ENCODE measurements at regions not wholly inside any gene's neighbourhood (a gene's known extent, or its start where the extent isn't known, plus 50 kb on each side); places are given as distances from the start of the nearest gene placed in this dataset.
A peak's percentile ranks its signal among the peaks of the same experiment; 100 is the strongest.

DNA sequence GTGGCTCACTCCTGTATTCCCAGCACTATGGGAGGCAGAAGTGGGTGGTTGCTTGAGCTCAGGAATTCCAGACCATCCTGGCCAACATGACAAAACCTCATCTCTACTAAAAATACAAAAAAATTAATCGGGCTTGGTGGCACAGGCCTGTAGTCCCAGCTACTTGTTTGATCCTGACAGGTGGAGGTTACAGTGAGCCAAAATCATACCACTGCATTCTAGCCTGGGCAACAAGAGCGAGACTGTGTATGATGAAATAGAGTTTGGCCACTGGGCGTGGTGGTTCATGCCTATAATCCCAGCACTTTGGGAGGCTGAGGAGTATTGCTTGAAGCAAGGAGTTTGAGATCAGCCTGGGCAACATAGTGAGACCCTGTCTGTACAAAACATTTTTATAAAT lies 173.3 kb downstream of the TANC2 start:
- DNase-seq (ENCODE audit: low read depth in 1 of 2, low spot score in 1 of 2): no peak
- Histone ChIP-seq H3K27ac (no peak overlapping the region), H3K27me3 (no peaks in the 10 kb centered on the region), H3K4me1 (ENCODE audit: low read depth) (peaks cover 11% of the 10 kb centered on the region), H3K9me3 (ENCODE audit: low read depth) (no peaks in the 10 kb centered on the region), H3K4me3 (no peak overlapping the region), H3K36me3 (no peaks in the 10 kb centered on the region)
- TF ChIP-seq, protein P1, sequence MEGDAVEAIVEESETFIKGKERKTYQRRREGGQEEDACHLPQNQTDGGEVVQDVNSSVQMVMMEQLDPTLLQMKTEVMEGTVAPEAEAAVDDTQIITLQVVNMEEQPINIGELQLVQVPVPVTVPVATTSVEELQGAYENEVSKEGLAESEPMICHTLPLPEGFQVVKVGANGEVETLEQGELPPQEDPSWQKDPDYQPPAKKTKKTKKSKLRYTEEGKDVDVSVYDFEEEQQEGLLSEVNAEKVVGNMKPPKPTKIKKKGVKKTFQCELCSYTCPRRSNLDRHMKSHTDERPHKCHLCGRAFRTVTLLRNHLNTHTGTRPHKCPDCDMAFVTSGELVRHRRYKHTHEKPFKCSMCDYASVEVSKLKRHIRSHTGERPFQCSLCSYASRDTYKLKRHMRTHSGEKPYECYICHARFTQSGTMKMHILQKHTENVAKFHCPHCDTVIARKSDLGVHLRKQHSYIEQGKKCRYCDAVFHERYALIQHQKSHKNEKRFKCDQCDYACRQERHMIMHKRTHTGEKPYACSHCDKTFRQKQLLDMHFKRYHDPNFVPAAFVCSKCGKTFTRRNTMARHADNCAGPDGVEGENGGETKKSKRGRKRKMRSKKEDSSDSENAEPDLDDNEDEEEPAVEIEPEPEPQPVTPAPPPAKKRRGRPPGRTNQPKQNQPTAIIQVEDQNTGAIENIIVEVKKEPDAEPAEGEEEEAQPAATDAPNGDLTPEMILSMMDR (IDR thresholded peaks at IDR 0.05; ENCODE audit: low read depth, low read length): no peak

DNA sequence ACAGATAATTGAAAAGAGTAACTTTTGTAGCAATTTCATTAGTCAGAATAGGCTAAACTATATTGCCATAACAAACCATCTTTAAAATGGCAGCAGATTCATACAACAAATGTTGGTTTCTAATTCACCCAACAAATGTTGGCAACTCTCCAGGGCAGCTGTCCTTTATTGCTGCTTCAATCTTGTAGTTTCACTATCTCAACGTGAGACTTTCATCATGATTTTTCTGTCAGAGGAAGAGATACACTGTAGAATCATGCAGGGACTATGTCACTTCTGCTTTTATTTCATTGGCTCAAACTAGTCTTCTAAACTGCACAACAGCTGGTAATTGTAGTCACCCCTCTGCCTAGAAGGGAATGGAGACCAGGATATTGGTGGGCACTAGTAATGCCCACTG lies 174.2 kb downstream of the TANC2 start:
- DNase-seq (ENCODE audit: low read depth in 1 of 2, low spot score in 1 of 2): peak in 1 of 2 donors; percentile 39
- Histone ChIP-seq H3K9me3 (ENCODE audit: low read depth) (no peaks in the 10 kb centered on the region), H3K4me3 (no peak overlapping the region), H3K36me3 (no peaks in the 10 kb centered on the region), H3K27ac (no peak overlapping the region), H3K27me3 (no peaks in the 10 kb centered on the region), H3K4me1 (ENCODE audit: low read depth) (peaks cover 11% of the 10 kb centered on the region)
- TF ChIP-seq, protein P1 (IDR thresholded peaks at IDR 0.05; ENCODE audit: low read depth, low read length): no peak

DNA sequence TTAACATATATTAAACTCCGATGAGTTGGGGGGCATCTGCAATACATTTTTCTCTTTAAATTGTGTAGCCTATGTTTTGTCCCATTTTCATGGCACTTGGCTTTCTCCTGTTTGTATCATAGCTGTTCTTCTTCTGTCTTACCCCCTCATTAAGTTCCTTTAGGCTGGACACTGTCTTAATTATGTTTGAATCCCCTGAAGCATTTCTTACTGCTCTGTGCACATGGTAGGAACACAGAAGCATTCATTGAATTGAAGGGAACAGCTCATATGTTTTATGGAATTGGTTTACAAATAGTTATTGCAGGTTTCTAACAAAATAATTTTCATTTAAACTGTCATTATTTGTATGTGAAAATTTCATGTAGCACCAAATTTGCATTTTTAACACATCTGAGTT lies 176.8 kb downstream of the TANC2 start:
- Histone ChIP-seq H3K9me3 (ENCODE audit: low read depth) (no peaks in the 10 kb centered on the region), H3K27me3 (no peaks in the 10 kb centered on the region), H3K36me3 (no peaks in the 10 kb centered on the region), H3K4me3 (no peak overlapping the region), H3K27ac (no peak overlapping the region), H3K4me1 (ENCODE audit: low read depth) (no peaks in the 10 kb centered on the region)
- no peak for DNase-seq (ENCODE audit: low read depth in 1 of 2, low spot score in 1 of 2)
- TF ChIP-seq, protein P1 (IDR thresholded peaks at IDR 0.05; ENCODE audit: low read depth, low read length): no peak

DNA sequence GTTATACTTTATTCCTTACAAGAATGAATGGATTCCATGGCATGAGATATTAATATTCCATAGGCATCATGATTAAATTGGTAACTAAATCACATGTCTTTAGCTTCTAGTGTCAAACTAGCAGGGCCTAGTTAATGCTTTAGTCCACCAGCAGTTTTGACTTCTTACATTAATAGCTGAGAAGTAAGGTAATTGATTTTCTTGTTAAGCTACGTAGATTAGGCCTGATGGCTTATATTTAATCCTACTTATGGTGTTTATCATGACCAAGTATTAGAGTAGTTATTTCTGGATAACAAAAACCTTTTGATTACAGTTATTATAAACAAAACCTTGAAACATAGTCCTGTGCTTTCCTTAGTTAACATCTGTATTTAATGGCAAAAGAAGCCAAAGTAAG lies 184.5 kb downstream of the TANC2 start:
- H3K9me3 ChIP-seq (ENCODE audit: low read depth): no peaks in the 10 kb centered on the region
- peaks cover 48% of the 10 kb centered on the region for H3K4me1 ChIP-seq (ENCODE audit: low read depth)
- no peaks in the 10 kb centered on the region for H3K36me3 ChIP-seq
- no peaks in the 10 kb centered on the region for H3K27me3 ChIP-seq
- TF ChIP-seq, protein P1 (IDR thresholded peaks at IDR 0.05; ENCODE audit: low read depth, low read length): no peak
- H3K27ac ChIP-seq: peak overlapping the region; percentile 87
- no peak for DNase-seq (ENCODE audit: low read depth in 1 of 2, low spot score in 1 of 2)
- no peak overlapping the region for H3K4me3 ChIP-seq

DNA sequence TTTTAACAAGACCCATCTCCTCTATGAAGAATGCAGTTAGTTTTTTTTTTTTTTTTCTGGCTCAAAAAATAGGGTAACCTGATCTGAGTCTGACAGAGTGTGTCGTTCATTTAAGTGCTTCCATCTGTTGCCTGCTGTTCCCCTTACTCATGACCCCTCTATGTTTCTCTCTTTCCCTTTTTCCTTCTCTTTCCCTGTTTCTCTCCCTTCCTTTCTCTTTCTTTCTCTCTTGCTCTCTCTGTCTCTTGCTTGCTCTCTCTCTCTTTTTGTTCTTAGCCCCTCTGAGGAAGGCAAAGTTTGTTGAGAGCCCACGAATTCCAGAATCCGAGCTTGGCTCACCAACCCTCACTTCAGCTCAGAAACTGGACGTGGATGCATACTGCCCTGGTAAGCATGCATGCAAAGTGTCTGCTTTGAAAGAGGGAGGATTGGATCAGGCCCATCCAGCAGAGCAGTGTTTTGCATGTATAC lies 185.0 kb downstream of the TANC2 start:
- TF ChIP-seq, protein P1 (IDR thresholded peaks at IDR 0.05; ENCODE audit: low read depth, low read length): no peak
- no peak overlapping the region for H3K4me3 ChIP-seq
- peak; percentile 17 to 50 for DNase-seq (ENCODE audit: low read depth in 1 of 2, low spot score in 1 of 2)

More for the DNA sequence above, 185.0 kb downstream of the TANC2 start:
- Histone ChIP-seq H3K27ac (peak overlapping the region; percentile 87), H3K27me3 (no peaks in the 10 kb centered on the region), H3K9me3 (ENCODE audit: low read depth) (no peaks in the 10 kb centered on the region), H3K4me1 (ENCODE audit: low read depth) (peaks cover 48% of the 10 kb centered on the region), H3K36me3 (no peaks in the 10 kb centered on the region)
